GM10266 (cell line): ENCODE measurements at regions not wholly inside any gene's neighbourhood (a gene's known extent, or its start where the extent isn't known, plus 50 kb on each side); places are given as distances from the start of the nearest gene placed in this dataset.

Experiments
- DNase-seq: peaks from one replicate; pipeline ENCODE4 v3.0.0; 2012; ENCODE audit errors: extremely low spot score
- CTCF ChIP-seq: IDR thresholded peaks from 2 replicates; pipeline ENCODE4 v1.5.1; 2012; ENCODE audit warnings: mild to moderate bottlenecking, low read depth; ENCODE audit not compliant: control insufficient read depth, insufficient read depth; ENCODE audit errors: missing control alignments

- no peak for TF ChIP-seq CTCF
- DNase-seq: no peak
Measured at GRCh38 chr7:130880668-130881067, 146.7 kb upstream of the KLF14 start.

GRCh38 chr7:130881091-130881798 is 147.2 kb upstream of the KLF14 start:
- no peak for TF ChIP-seq CTCF
- no peak for DNase-seq

GRCh38 chr7:130881799-130882141 is 147.8 kb upstream of the KLF14 start:
- no peak for TF ChIP-seq CTCF
- no peak for DNase-seq

- no peak for TF ChIP-seq CTCF
- no peak for DNase-seq
Measured at GRCh38 chr7:130882396-130882795, 148.4 kb upstream of the KLF14 start.

- DNase-seq: no peak
- no peak for TF ChIP-seq CTCF
Measured at GRCh38 chr7:130883928-130884327, 149.9 kb upstream of the KLF14 start.

- TF ChIP-seq CTCF: no peak
- DNase-seq: no peak
Measured at GRCh38 chr7:130884437-130885417, 150.7 kb upstream of the KLF14 start.

- TF ChIP-seq CTCF: no peak
- no peak for DNase-seq
Measured at GRCh38 chr7:130886438-130887135, 152.6 kb upstream of the KLF14 start.
